ENCODE measurements at regions not wholly inside any gene's neighbourhood (a gene's known extent, or its start where the extent isn't known, plus 50 kb on each side); places are given as distances from the start of the nearest gene placed in this dataset.

GRCh38 chr13:30370916-30371521 is 51.3 kb upstream of the UBE2L5 start:
- no peak for TF ChIP-seq CTCF (conservative IDR thresholded peaks at IDR 0.05 in 1 of 2, IDR thresholded peaks at IDR 0.05 in 1 of 2; ENCODE audit: low read depth in 1 of 2, low read length in 2 of 2)
- no peak for TF ChIP-seq EZH2 (IDR thresholded peaks at IDR 0.05; ENCODE audit: low read length, missing control alignments)
